GM12874 (cell line): ENCODE measurements at regions not wholly inside any gene's neighbourhood (a gene's known extent, or its start where the extent isn't known, plus 50 kb on each side); places are given as distances from the start of the nearest gene placed in this dataset.

Experiments
- TF ChIP-seq, protein P1 (sequence below): IDR thresholded peaks from 2 replicates; pipeline ENCODE4 v1.5.1; 2011; ENCODE audit warnings: low read depth, mild to moderate bottlenecking, control low read depth, low read length, moderate library complexity; ENCODE audit not compliant: insufficient read depth

DNA sequence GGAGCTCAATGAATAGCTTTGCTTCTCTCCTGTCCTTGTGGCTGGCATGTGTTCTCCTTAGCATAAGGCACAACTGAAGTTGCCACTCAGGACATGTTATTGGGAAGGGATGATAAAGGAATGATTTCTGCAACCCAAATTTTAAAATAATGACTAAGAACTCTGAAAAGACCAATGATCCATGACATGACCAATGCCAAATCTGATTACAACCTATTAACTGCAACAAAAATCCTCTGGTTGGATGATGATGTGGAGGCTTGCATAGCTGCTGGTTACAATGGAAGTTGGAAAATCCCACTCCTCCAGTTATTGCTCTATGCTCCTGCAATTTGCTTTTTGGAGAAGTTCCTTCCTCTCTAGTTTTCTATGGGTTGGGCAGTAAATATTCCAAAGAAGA lies 63.4 kb upstream of the FBXL4 start:
- TF ChIP-seq, protein P1, sequence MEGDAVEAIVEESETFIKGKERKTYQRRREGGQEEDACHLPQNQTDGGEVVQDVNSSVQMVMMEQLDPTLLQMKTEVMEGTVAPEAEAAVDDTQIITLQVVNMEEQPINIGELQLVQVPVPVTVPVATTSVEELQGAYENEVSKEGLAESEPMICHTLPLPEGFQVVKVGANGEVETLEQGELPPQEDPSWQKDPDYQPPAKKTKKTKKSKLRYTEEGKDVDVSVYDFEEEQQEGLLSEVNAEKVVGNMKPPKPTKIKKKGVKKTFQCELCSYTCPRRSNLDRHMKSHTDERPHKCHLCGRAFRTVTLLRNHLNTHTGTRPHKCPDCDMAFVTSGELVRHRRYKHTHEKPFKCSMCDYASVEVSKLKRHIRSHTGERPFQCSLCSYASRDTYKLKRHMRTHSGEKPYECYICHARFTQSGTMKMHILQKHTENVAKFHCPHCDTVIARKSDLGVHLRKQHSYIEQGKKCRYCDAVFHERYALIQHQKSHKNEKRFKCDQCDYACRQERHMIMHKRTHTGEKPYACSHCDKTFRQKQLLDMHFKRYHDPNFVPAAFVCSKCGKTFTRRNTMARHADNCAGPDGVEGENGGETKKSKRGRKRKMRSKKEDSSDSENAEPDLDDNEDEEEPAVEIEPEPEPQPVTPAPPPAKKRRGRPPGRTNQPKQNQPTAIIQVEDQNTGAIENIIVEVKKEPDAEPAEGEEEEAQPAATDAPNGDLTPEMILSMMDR, result no peak

- TF ChIP-seq, protein P1, result no peak
Observed at GRCh38 chr6:99002831-99003230, 55.1 kb upstream of the FBXL4 start.

GRCh38 chr6:98998103-98998502 lies 50.4 kb upstream of the FBXL4 start:
- TF ChIP-seq, protein P1, result no peak
